Neural progenitor cell (in vitro differentiated cells): ENCODE measurements at regions not wholly inside any gene's neighbourhood (a gene's known extent, or its start where the extent isn't known, plus 50 kb on each side); places are given as distances from the start of the nearest gene placed in this dataset.

Source experiments
- DNase-seq: peaks from one replicate; pipeline ENCODE4 v3.0.0-alpha.2; 2016; ENCODE audit warnings: low spot score
- H2AFZ ChIP-seq: fragments of 200-600 bp; sonication (generic); replicated peaks from 2 replicates; pipeline ENCODE4 v1.6.1; 2016; ENCODE audit warnings: antibody characterized with exemption
- H3F3A ChIP-seq: fragments of 200-600 bp; sonication (generic); 2 replicates; pipeline ENCODE4 v1.6.1; 2016; ENCODE audit warnings: antibody characterized with exemption, low read depth
- H3K27ac ChIP-seq: fragments of 200-600 bp; sonication (generic); 2 replicates; pipeline ENCODE4 v1.5.1; 2016; ENCODE audit warnings: mild to moderate bottlenecking
- H3K27me3 ChIP-seq: fragments of 200-600 bp; sonication (generic); 2 replicates; pipeline ENCODE4 v1.6.1; 2016; ENCODE audit warnings: mild to moderate bottlenecking, moderate library complexity
- H3K36me3 ChIP-seq: fragments of 200-600 bp; sonication (generic); 2 replicates; pipeline ENCODE4 v1.5.1; 2016
- H3K4me1 ChIP-seq: fragments of 200-600 bp; sonication (generic); 2 replicates; pipeline ENCODE4 v1.6.1; 2016; ENCODE audit warnings: mixed run types
- H3K4me2 ChIP-seq: fragments of 200-600 bp; sonication (generic); 2 replicates; pipeline ENCODE4 v1.6.1; 2016
- H3K4me3 ChIP-seq: fragments of 200-600 bp; sonication (generic); 2 replicates; pipeline ENCODE4 v1.5.1; 2016
- H3K79me2 ChIP-seq: fragments of 200-600 bp; sonication (generic); 2 replicates; pipeline ENCODE4 v1.6.1; 2016; ENCODE audit warnings: low read depth
- H3K9ac ChIP-seq: fragments of 200-600 bp; sonication (generic); 2 replicates; pipeline ENCODE4 v1.6.1; 2016
- H3K9me3 ChIP-seq: fragments of 200-600 bp; sonication (generic); 2 replicates; pipeline ENCODE4 v1.5.1; 2016; ENCODE audit warnings: low read depth
- H4K20me1 ChIP-seq: fragments of 200-600 bp; sonication (generic); 2 replicates; pipeline ENCODE4 v1.6.1; 2016; ENCODE audit warnings: low read depth
- H3K27ac Mint-ChIP-seq: 3 replicates; pipeline ENCODE4 v1.8.0; 2021; ENCODE audit warnings: mixed read lengths
- H3K27me3 Mint-ChIP-seq: 2 replicates; pipeline ENCODE4 v1.8.0; 2022; ENCODE audit warnings: low read depth, mild to moderate bottlenecking, inconsistent platforms, moderate library complexity, mixed read lengths; ENCODE audit not compliant: insufficient read depth
- H3K36me3 Mint-ChIP-seq: 3 replicates; pipeline ENCODE4 v1.8.0; 2021; ENCODE audit warnings: mixed read lengths
- H3K4me1 Mint-ChIP-seq: 3 replicates; pipeline ENCODE4 v1.8.0; 2021; ENCODE audit warnings: mixed read lengths
- H3K4me3 Mint-ChIP-seq: 3 replicates; pipeline ENCODE4 v1.8.0; 2021; ENCODE audit warnings: mild to moderate bottlenecking, moderate library complexity, mixed read lengths
- H3K9me3 Mint-ChIP-seq: 3 replicates; pipeline ENCODE4 v1.8.0; 2020; ENCODE audit warnings: mixed read lengths
- CTCF ChIP-seq: fragments of 200-600 bp; sonication (generic); IDR thresholded peaks from 2 replicates; pipeline ENCODE4 v1.5.1; 2017; ENCODE audit warnings: antibody characterized with exemption, mild to moderate bottlenecking
- EZH2 ChIP-seq: fragments of 200-600 bp; sonication (generic); IDR thresholded peaks from 2 replicates; pipeline ENCODE4 v1.6.1; 2017; ENCODE audit warnings: antibody characterized with exemption, mild to moderate bottlenecking, moderate library complexity
- EZH2phosphoT487 ChIP-seq: fragments of 200-600 bp; sonication (generic); IDR thresholded peaks from 2 replicates; pipeline ENCODE4 v1.6.1; 2017; ENCODE audit warnings: antibody characterized with exemption

- peak; percentile 43 for DNase-seq
- Histone ChIP-seq H3K4me2 (no peak overlapping the region), H3K4me3 (no peak overlapping the region), H3K79me2 (no peaks in the 10 kb centered on the region), H3K36me3 (no peaks in the 10 kb centered on the region), H3K4me1 (peaks cover 20% of the 10 kb centered on the region), H3F3A (peaks cover 12% of the 10 kb centered on the region), H4K20me1 (no peaks in the 10 kb centered on the region), H2AFZ (peak overlapping the region; percentile 79), H3K27ac (no peak overlapping the region), H3K9ac (no peak overlapping the region), H3K27me3 (no peaks in the 10 kb centered on the region), H3K9me3 (no peaks in the 10 kb centered on the region)
- no peak for TF ChIP-seq EZH2phosphoT487
- peak; percentile 56 for TF ChIP-seq CTCF
- Mint-ChIP-seq H3K9me3 (no peaks in the 10 kb centered on the region), H3K4me1 (peaks cover 14% of the 10 kb centered on the region), H3K27me3 (no peaks in the 10 kb centered on the region), H3K27ac (no peak overlapping the region), H3K36me3 (no peaks in the 10 kb centered on the region), H3K4me3 (no peak overlapping the region)
These were observed 439.1 kb downstream of the DMAC1 start for GRCh38 chr9:7360513-7360912.

DNA sequence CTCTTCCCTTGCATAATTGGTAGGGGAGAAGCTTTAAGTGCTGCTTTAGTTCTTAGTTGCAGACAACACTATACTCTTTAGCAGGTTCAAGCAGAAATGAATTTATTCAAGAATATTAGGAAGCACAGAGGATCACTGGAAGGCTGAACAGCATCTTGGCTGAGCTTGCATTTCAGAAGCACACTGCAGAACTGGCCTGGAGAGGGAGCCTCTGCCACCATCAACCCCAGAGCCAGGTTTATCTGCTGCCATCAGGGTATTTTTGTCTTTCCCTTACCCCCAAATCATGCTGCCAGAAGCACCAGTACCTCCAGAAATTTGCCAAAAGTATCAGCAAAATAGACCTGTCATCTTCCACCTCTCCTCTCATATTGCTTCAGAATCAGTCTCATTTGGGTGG is 440.7 kb downstream of the DMAC1 start:
- H2AFZ ChIP-seq, result no peak overlapping the region
- Mint-ChIP-seq H3K36me3 (no peaks in the 10 kb centered on the region), H3K4me3 (no peak overlapping the region), H3K9me3 (no peaks in the 10 kb centered on the region), H3K4me1 (peaks cover 6% of the 10 kb centered on the region), H3K27ac (no peak overlapping the region), H3K27me3 (peaks cover 2% of the 10 kb centered on the region)
- no peak overlapping the region for H3K4me2 ChIP-seq
- H3K4me3 ChIP-seq, result no peak overlapping the region
- no peak overlapping the region for H3K27ac ChIP-seq
- DNase-seq, result peak; percentile 24
- no peaks in the 10 kb centered on the region for H3K36me3 ChIP-seq
- peak; percentile 45 for TF ChIP-seq CTCF
- TF ChIP-seq EZH2phosphoT487, result no peak
- H3K79me2 ChIP-seq, result no peaks in the 10 kb centered on the region
- no peak overlapping the region for H3K9ac ChIP-seq
- H3F3A ChIP-seq, result peaks cover 5% of the 10 kb centered on the region
- no peaks in the 10 kb centered on the region for H3K9me3 ChIP-seq
- H3K27me3 ChIP-seq, result no peaks in the 10 kb centered on the region
- H3K4me1 ChIP-seq, result peaks cover 11% of the 10 kb centered on the region
- no peaks in the 10 kb centered on the region for H4K20me1 ChIP-seq

DNA sequence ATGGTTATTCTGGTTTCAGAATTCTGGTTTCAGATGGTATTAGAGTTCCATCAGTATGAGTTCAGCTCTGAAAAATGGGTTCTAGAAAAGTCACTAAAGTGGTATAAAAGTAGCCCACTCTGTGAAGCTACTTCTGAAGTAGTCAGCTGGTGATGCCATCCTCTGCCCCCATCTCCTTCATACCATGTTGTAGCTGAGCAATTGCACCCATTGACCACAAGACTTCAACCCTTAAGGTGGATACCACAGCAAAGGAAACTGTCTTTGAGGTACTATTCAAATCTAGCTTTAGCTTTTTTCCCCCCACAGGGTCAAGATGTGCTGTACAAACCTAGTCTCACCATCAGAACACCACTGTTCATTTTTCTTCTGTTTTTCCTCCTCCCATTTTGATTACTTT is 444.9 kb downstream of the DMAC1 start:
- Mint-ChIP-seq H3K4me1 (no peaks in the 10 kb centered on the region), H3K9me3 (no peaks in the 10 kb centered on the region), H3K36me3 (no peaks in the 10 kb centered on the region), H3K27ac (no peak overlapping the region), H3K4me3 (no peak overlapping the region), H3K27me3 (peaks cover 2% of the 10 kb centered on the region)
- H3K27ac ChIP-seq, result no peak overlapping the region
- H3K4me1 ChIP-seq, result no peaks in the 10 kb centered on the region
- H3K4me2 ChIP-seq, result no peak overlapping the region
- H3K36me3 ChIP-seq, result no peaks in the 10 kb centered on the region
- H3K4me3 ChIP-seq, result no peak overlapping the region
- no peak overlapping the region for H3K9ac ChIP-seq
- TF ChIP-seq CTCF, result no peak
- TF ChIP-seq EZH2, result no peak
- no peak for TF ChIP-seq EZH2phosphoT487
- H3K9me3 ChIP-seq, result no peaks in the 10 kb centered on the region
- H2AFZ ChIP-seq, result no peak overlapping the region
- no peaks in the 10 kb centered on the region for H4K20me1 ChIP-seq
- no peaks in the 10 kb centered on the region for H3F3A ChIP-seq
- H3K79me2 ChIP-seq, result no peaks in the 10 kb centered on the region
- no peak for DNase-seq
- H3K27me3 ChIP-seq, result no peaks in the 10 kb centered on the region

DNA sequence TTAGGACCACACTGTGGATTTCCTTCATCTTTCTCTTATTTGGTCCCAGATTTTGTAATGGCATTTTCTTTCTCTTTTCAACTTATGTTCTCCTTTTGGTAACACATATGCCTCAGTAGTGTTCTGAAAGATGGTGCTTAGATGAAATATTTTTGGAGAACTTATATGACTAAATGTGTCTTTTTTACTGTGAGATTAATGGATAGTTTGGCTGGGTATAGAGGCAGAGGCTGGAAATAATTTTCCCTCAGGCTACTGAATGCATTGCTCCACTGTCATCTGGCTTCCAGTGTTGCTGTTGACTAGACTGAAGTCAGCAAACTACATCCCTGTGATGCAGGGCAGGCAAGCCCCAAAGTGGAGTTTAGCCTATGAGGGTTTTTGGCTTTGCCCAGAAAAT is 450.9 kb downstream of the DMAC1 start:
- Mint-ChIP-seq H3K4me3 (no peak overlapping the region), H3K4me1 (no peaks in the 10 kb centered on the region), H3K36me3 (no peaks in the 10 kb centered on the region), H3K27ac (no peak overlapping the region), H3K9me3 (peaks cover 7% of the 10 kb centered on the region), H3K27me3 (no peaks in the 10 kb centered on the region)
- Histone ChIP-seq H3K27me3 (no peaks in the 10 kb centered on the region), H3K4me2 (no peak overlapping the region), H4K20me1 (no peaks in the 10 kb centered on the region), H3K4me1 (no peaks in the 10 kb centered on the region), H3K27ac (no peak overlapping the region), H3K79me2 (no peaks in the 10 kb centered on the region), H3K36me3 (no peaks in the 10 kb centered on the region), H3K9ac (no peak overlapping the region), H3K4me3 (no peak overlapping the region), H3F3A (no peaks in the 10 kb centered on the region), H3K9me3 (no peaks in the 10 kb centered on the region), H2AFZ (no peak overlapping the region)
- TF ChIP-seq CTCF (no peak), EZH2phosphoT487 (no peak), EZH2 (no peak)
- DNase-seq, result no peak
